Fibroblast of the conjunctiva (primary cell): ENCODE measurements at regions not wholly inside any gene's neighbourhood (a gene's known extent, or its start where the extent isn't known, plus 50 kb on each side); places are given as distances from the start of the nearest gene placed in this dataset.
A peak's percentile ranks its signal among the peaks of the same experiment; 100 is the strongest.

Experiments
- DNase-seq: peaks from one replicate; pipeline ENCODE4 v3.0.0-alpha.2; 2010; ENCODE audit warnings: low read depth

DNA sequence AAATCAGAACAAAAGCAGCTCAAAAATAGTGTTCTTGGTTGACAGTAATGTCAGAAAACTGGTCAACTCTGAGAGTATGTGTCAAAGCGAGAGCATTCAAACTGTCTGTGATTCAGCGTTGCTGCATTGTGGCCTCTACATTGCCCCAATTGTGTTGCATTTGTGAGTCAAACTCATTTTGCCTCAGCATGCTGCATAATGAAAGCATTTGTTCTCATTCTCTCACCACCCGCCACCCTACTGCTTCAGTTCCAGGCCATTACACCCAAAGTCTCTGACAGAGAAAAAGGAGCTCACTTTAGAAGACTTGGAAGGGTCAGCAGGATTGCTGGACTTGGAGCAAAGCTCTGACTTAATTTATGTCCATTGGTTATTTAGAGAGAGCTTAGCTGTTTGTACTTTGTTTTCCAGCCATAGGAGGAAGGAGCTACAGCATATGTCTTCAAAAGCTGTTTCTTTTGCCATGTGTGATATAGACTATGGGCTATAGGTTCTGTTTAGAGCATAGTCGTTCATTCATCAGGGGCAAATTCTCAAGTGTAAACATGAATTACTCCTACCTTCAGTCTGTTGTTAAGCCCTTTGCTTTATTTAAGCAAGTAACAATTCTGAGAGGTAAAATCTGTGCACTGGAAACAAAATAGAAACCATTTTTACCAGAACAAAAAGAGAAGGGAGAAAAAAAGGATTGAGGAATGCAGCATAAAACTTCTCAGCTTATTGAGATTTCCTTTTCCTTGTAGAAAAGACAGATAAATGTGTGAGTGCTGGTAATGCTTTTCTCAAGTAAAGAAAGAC, 153.4 kb upstream of the ANK2 start:
- DNase-seq = no peak

DNA sequence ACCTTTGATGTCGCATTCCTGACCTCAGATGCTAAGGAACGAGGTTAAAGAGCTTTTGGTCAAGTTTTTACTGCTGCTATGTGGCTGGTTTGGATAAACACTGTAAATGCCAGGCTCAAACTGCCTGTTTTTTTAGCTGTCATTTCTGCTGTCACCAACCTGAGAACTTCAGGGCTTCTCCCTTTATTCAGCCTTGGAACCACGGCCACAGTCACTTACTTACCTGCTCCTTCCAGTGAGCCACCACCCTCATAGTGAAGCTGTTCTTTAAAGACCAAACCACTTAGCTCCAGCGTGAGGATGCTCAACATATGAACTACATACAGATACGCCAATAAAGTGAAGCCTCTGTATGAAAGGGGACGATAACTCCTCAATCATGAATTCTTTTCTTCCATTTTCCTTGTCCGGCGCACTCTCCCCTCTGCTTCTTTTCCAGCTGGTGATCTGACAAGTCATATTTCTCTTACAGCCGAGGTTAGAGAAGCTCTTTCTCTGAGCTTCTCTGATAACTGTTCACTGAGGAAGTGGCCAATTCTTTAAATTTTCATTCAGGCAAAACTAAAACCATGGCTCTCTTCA, 152.8 kb upstream of the ANK2 start:
- DNase-seq = no peak

DNA sequence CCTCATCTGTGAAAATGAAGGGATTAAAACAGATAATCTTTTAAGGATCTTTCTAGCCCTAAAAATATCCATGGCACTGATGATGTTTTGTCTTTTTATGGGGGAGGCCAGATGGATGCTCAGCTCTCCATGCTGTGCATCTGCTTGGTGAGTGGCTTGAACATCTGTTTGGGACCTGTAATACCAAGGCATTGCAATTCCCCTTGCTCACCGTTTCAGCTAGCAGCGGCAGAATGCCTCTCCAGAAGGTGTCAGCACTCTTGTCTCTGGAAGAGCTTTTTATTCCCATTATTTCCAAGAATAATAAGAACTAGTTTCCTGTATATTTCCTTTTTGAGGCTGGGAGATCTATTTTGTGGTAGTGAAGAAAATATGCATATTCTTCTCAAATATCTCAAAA, 151.9 kb upstream of the ANK2 start:
- no peak for DNase-seq

DNA sequence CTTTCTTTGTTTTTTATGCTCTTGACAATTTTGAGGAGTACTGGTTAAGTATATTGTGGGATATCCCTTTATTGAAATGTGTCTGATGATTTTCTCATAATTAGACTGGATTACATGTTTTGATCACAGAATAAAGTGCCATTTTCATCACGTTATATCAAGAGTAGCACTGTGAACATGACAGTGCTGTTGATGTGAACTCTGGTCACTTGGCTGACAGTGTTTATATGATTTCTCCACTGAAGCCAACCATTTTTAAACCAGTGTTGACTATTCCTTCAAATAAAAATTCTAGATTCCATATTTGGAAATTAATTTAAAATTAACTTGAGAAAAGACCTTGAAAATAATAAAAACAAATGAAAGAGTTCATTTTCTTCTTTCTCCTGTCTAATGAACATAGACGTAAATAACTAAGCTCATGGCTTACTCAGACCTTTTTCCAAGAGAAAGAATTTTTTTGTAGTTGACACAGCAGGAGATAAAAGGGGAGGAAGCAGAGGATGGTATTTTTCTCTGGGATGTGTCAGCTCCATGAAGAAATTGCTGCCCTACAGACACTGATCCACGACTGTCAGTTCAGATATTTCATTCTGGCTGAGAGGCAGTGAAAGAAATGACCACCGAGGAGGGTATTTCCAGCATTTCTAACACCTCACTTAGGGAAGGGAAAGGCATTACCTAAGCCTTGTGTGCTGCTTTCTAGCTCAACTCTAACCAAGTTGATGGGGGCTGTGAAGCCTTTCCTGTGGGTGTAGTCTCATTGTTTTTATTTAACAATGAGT, 150.9 kb upstream of the ANK2 start:
- no peak for DNase-seq

DNA sequence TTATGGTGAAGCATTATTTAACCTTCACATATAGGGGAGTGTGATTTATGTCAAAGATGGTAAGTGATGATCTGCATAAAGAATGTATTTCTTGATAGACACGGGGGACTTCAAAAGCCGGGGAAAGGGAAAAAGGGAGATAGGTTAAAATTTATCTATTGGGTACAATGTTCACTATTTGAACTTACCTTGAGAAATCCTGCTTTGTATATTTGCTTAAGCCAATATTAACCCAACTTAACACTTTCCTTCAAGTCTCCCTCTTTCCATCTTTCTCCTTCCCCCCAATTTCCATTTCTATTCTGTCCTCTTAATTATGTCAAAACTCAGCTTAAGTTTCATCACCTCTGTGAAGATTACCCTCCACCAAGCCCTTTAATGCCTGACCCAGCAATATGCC, 149.0 kb upstream of the ANK2 start:
- DNase-seq = no peak

DNA sequence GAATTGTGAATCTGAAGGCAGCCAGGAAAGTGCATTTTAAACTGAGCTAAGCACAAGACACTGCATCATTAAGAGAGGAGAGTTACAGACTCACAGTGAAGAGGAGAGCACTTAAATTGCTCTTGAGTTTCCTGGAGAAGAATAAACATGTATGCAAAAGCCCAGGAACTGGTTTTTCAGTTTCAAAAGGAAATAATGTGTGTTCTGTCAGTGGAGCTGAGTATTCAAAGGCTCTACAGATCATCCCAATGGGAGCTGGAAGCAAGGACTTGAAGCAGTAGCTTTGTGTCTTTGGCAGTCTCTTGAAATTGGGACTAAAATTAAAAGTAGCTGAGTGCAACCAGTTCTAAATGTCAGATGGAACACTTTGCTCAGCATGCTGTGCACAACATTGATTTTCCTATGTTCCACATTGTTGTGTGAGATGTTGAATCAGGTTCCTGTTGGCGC, 147.5 kb upstream of the ANK2 start:
- no peak for DNase-seq

DNA sequence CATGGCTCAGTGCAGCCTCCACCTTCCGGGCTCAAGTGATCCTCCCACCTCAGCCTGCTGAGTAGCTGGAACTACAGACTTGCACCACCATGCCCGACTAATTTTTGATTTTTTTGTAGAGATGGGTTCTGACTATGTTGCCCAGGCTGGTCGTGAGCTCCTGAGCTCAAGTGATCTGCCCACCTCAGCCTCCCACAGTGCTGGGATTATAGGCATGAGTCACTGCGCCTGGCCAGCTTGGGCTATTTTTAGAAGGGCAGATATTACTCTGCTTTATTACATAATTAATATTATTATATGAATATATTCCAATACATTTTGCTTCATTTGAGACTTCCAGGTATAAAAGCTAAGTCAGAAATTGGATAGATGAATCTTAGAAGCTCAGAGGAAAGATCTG, 143.7 kb upstream of the ANK2 start:
- no peak for DNase-seq

DNA sequence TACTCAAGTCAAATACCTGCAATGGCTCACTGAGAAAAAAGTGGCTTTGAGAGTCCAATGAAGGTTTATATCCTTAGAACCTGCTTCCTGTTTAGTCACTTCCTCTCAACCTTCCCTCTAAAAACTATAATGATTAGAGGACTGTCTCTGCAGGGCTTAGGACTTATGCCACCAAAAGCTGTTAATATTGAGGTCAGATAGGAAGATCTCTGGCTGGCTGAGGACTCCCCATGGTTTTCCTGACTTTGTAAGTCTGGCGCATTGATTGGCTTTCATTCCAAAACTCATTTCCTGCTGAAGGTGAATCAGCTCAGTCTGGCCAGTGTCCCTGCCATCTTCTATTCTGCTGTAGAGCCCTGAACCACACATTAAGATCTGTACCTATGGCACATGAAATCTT, 140.9 kb upstream of the ANK2 start:
- DNase-seq = no peak

DNA sequence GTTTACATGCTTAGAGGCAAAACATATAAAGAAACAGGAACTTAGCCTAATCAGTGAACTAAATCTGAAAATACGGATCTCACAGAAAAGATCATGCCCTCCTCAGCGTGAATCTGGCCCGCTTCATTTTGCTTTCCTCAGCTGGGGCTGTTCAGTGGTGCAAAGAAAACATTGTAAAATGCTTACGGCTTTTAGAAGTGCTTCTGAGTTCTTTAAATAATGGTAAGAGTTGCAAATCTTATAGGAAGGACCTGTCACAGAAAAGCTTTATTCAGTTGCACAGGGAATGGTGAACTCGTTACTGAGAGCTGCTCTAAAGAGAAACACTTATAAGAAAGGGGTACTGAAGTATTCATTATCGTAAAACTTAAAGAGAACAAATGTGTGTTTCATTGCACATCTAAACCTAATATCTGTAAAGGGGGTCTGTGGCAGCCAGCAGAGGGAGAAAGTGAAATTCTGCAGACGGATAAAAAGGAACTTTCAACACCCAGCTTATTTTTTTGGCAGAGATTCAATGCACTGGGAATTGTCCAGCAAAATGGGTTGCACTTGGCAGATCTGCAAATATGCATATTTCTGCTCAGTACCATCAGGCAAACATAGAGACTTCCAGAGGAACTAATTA, 139.2 kb upstream of the ANK2 start:
- peak; percentile 69 for DNase-seq

DNA sequence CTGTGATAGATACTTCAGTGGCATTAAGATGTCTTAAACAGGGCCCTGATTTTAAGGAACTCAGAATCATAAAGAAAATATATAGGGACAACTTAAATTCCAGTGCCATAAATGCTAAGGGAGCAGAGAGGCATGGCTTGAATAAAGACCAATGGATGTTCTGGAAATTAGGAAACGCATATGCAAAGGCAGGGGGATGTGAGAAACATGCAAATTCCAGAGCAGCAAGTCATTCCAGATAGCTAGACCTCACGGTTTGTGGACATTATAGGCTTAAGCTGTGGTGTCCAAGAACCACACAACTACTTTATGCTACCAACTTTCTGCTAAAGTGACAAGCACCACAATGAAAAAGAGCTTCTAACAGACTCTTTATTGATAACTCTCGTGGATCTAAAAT, 132.6 kb upstream of the ANK2 start:
- DNase-seq = no peak

DNA sequence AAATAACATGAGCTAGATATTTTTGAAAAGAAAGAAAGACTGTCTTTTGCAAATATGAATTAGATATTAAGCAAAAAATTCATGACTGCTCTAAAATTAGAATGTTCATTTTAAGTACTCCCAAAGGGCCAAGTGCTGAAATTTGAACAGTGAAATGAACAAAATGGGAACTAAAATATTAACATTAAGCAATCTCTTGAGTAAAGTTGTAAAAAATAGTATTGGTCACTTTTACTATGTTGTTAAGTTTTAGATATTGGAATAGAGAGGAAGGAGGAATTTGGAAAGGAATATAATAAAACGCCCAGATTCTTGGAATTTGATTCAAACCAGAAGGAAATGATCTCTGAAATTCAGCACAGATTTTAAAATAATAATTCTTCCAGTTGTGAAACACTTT, 125.9 kb upstream of the ANK2 start:
- no peak for DNase-seq

DNA sequence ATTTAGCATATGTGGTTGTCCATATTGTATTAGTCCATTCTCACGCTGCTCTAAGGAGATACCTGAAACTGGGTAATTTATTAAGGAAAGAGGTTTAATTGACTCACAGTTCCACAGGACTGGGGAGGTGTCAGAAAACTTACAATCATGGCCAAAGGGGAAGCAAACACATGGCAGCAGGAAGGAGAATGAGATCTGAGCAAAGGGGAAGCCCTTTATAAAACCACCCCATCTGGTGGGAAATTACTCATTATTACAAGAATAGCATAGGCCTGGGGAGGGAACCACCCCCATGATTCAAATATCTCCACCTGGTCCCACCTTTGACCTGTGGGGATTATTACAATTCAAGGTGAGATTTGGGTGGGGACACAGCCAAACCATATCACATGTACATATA, 122.6 kb upstream of the ANK2 start:
- DNase-seq = no peak

DNA sequence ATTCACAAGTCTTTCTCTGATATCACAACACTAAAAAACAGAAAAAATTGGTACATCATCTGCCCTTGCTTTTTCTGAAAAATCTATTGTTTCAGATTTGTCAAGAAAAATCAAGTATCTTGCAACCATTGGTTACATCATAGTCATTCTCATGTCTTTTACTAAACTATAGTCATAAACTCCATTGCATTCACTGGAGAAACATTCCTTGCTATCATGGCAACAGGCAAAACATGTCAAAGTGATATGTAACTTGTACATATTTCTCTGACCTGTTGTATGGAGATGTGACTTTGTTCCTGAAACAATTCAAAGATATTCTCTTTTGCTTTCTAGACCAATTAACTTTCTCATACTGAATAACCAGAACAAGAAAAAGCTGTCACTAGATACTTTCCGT, 121.9 kb upstream of the ANK2 start:
- no peak for DNase-seq

DNA sequence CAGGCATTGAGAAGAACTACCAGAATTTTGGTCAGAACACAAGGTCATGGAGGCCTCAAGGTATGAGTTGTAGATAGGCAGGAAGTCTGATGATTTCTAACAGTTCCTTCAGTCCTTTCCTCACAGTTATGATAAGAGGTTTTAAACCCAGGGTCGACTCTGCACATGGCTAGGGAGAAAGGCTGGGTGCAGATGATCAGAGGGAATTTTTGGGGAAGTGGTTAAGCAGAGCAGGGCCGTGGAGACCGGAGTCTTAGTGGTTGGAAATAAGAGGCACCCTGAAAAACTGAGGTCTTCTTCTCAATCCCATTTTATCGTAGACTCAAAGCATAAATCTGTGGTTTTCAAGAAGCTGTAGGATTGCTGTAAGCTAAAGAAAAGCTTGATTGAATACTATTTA, 118.5 kb upstream of the ANK2 start:
- no peak for DNase-seq

DNA sequence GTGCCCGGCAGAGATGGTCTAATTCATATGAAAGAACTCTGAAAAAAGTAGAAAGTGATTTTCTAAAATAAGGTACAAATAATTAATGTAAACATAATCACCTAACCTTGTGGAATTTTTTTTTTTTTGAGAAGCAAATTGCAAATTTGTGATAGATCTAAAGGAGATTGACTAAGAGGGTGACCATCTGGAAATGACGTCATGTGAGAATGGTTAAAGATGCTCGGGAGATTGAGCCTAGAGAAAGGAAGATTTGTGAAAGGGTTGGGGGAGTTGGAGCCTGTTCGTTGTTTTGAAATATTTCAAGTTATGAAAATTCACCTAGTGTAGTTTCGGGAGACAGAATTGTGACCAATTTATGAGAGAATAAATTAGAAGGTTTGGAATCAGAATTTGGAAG, 115.7 kb upstream of the ANK2 start:
- no peak for DNase-seq

DNA sequence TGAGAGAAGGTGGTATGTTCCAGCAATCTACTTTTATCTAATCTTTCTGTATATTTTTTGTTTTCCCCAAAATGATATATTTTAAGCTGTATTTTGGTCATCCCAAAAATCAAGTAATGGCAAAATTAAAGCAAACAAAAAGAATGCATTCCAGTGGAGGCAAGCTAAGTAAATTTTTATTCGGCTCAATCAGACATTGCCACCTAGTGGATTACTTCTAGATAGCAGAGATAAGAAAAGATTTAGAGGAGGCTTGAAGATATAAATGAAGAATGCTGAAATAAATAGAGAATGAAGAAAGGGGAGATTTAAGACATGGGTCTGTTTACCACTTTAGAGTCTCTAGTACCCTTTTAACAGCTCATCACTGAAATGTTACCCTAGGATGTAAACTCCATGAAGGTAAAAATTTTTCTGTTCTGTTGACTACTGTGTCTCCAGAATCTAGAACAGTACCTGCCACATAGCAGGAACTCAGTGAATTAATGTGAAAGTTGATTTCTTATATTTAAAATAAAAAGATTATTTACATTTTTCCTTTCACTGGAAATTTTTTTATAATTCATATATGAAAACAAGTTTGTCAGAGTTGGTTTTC, 110.9 kb upstream of the ANK2 start:
- peak; percentile 39 for DNase-seq

DNA sequence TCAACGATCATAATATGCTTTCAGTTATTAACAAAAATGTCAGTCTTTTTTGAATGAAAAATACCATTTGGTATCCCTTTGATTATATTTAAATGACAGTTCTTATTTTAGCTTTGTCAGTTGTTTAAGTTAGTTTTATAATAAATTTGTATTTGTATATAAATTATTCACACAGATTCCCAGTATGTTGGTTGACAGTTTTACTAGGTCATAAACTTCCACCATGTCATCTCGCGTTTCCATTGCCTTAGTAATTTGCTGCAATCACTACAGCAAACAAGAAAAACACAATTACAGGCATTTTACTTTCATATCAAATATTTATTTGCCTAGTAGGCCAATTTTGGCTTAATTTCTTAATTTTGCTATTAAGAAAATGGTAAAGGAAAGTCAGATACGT, 109.6 kb upstream of the ANK2 start:
- DNase-seq = no peak

DNA sequence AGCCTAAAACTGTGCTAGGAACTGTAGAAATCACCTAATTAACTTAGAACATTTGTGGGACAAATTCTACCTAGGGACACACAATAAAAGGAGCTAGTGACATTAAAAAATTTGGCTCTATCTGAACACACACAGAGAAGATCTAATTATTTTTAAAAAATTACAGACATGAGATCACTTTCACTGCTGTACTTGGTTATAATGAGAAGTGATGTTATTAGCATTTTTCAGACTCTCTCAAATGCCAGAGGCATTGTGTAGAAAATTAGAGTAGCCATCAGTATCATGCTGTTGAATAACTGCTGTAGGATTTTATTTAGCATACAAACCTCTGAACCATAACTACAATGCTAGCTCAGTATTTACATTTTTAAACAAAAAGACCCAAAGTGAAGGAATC, 109.1 kb upstream of the ANK2 start:
- no peak for DNase-seq

DNA sequence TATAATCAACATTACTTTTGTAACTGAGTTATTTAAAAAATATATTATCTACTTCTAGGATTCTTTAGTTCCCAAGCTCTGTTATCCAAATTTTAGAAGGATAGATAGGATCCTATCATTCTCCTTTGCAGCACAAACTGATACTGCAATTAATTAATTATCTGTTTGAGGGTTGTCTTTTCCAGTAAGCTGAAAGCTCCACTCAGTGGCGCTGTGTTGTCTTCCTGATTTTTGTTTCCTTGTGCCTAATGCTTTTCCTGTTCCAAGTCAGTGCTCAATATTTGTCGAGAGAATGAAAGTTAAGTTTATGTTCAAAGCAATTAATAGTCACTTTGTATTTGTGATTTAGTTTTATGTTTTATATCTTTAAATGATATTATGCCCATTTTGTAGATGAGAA, 107.4 kb upstream of the ANK2 start:
- DNase-seq = no peak

DNA sequence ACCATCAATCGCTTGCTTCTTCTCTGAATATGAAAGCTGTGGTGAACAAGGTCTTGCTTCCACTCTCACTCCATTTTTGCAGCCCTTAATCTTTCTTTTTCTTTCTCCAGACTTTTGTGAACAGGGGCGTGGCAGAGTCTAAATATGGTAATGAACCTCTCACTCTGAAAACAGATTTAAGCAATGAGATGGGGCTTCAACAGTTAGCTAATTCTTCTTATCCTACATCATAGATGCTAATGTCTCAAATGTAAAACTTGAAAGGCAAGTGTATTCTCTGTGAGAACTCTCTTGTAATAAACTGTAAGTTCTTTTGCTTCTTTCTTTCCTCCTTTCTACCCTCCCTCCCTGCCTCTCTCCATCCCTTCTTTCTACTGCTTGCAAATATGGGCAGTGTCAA, 106.5 kb upstream of the ANK2 start:
- DNase-seq = no peak

DNA sequence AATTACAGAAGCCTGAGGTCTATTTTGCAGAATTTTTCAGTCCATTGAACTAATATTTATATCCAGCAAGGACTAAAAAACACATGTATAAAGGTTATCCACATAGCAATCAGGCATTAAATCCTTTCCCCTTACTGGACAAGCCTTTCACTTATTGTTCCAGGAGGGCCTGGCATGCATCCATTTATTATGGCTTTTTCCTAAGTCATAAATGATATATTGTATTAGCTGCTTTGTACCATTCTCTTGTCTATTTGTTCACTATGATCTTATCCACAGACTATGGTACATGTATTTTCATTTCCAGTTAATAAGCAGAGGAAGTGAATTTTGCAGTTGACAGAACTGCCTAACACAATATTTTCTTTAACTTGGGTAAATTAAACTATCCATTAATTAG, 105.4 kb upstream of the ANK2 start:
- DNase-seq = no peak

DNA sequence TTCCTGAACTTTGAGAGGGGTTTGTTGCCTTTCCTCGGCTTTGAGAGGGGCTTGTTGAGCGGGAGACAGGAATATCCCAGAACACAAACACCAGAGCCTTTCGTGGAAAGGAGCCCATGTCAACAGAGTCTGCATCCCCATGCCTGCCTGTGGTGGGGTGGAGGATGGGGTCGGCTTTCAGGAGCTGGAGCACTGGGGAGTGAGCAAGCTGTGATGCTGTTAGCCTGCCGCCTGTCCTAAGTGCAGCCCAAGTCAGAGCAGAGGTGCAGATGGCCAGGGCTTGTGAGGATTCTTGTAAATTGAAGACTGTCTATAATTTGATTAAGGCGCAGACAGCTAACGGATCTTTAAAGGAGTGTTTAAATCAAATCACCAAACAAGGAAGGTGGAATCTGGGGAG, 103.3 kb upstream of the ANK2 start:
- no peak for DNase-seq
